ENCODE measurements at regions not wholly inside any gene's neighbourhood (a gene's known extent, or its start where the extent isn't known, plus 50 kb on each side); places are given as distances from the start of the nearest gene placed in this dataset.
A peak's percentile ranks its signal among the peaks of the same experiment; 100 is the strongest.

DNA sequence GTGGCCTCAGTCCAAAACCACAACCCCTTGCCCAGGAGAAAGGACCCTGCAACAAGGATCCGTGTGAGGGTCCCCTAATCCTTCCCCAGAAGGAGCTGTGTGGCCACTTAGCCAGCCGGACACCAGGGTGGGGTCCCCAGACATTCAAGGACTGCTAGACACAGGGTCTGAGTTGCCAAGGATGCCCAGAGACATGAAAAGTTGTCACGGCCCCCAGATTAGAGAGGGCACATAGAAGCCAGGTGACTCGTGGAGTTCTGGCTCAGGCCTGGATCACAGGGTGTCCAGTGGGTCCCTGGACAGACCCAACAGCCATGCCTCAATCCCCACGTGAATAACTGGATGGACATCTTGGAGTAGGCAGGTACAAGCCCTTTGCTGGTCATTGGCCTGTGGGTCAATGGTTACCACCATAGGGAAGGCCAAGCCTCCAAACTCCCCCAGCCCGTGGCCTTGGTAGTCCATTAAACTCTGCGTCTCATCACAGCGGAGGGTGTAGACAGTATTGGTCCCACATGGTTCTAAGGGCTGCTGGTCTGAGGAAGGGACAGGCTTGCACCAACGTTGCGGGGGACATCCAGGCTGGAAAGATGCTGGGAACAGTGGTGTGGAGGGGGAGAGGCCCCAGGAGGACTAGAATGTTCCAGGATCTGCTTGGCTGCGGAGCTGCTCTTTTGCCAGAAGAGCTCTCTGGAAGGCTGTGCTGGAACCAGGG lies 205.9 kb upstream of the PPP2R2D start:
- Histone ChIP-seq H3K9me3 (ENCODE audit: low read depth, low read length, poor library complexity, severe bottlenecking) (no peaks in the 10 kb centered on the region), H3K36me3 (ENCODE audit: insufficient read depth, low read length, poor library complexity, severe bottlenecking) (no peaks in the 10 kb centered on the region), H3K27me3 (replicated peaks; ENCODE audit: insufficient read depth, low read depth, low read length, poor library complexity) (no peaks in the 10 kb centered on the region), H3K4me1 (ENCODE audit: insufficient read depth, low read length, poor library complexity, severe bottlenecking) (no peaks in the 10 kb centered on the region), H3K4me3 (ENCODE audit: low read depth, low read length, poor library complexity, severe bottlenecking) (no peak overlapping the region), H3K27ac (ENCODE audit: low read depth, low read length, poor library complexity, severe bottlenecking) (no peak overlapping the region)
- intact Hi-C loops (cut with micrococcal nuclease; ENCODE audit: unreplicated experiment) = no loop called here
- CTCF ChIA-PET = no interaction called here
- POLR2A ChIA-PET (ENCODE audit: low non-redundant PET) = no interaction called here
- no TSS peak for BruUV-seq (replicated peaks)
- TF ChIP-seq CTCF (conservative IDR thresholded peaks at IDR 0.05; ENCODE audit: low read depth, low read length) (no peak), EZH2 (IDR thresholded peaks at IDR 0.05; ENCODE audit: borderline replicate concordance, low read depth, low read length, poor library complexity, severe bottlenecking) (no peak)
- no peak for DNase-seq (ENCODE audit: low spot score)

DNA sequence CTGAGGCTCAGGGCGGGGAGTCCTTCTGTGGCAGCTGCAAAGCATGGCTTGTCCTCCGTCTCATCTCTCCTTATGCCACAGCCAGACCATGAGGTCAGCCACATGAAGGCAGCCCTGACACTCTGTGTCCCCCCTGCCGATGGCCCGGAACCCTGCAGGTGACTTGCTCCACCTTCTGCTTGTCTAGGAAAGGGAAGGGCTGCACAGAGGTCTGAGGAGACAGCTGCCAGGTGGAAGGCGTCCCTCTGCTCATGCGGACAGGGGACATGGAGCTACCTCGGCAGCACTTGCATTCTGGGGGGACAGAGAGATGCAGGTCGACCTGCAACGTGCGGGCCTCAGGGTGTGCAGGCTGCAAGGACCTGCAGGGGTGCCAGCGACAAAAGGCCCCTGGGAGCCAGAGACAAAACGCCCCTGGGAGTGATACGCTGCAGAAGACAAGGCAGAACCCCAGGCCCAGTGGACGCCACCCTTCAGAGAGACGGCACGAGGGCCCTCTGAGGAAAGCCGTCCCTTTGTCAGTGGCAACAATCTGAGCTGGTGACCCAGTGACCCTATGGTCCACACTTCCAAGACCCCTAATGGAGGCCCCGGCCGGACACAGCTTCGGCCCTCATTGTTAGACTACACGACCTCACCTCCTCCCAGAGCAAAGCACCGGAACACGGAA lies 205.2 kb upstream of the PPP2R2D start:
- ChIA-PET POLR2A (ENCODE audit: low non-redundant PET) (no interaction called here), CTCF (no interaction called here)
- Histone ChIP-seq H3K9me3 (ENCODE audit: low read depth, low read length, poor library complexity, severe bottlenecking) (no peaks in the 10 kb centered on the region), H3K4me1 (ENCODE audit: insufficient read depth, low read length, poor library complexity, severe bottlenecking) (no peaks in the 10 kb centered on the region), H3K36me3 (ENCODE audit: insufficient read depth, low read length, poor library complexity, severe bottlenecking) (no peaks in the 10 kb centered on the region), H3K4me3 (ENCODE audit: low read depth, low read length, poor library complexity, severe bottlenecking) (no peak overlapping the region), H3K27me3 (replicated peaks; ENCODE audit: insufficient read depth, low read depth, low read length, poor library complexity) (no peaks in the 10 kb centered on the region), H3K27ac (ENCODE audit: low read depth, low read length, poor library complexity, severe bottlenecking) (no peak overlapping the region)
- intact Hi-C loops (cut with micrococcal nuclease; ENCODE audit: unreplicated experiment) = no loop called here
- no peak for DNase-seq (ENCODE audit: low spot score)
- BruUV-seq (replicated peaks) = no TSS peak
- TF ChIP-seq CTCF (conservative IDR thresholded peaks at IDR 0.05; ENCODE audit: low read depth, low read length) = no peak
- TF ChIP-seq EZH2 (IDR thresholded peaks at IDR 0.05; ENCODE audit: borderline replicate concordance, low read depth, low read length, poor library complexity, severe bottlenecking) = no peak

DNA sequence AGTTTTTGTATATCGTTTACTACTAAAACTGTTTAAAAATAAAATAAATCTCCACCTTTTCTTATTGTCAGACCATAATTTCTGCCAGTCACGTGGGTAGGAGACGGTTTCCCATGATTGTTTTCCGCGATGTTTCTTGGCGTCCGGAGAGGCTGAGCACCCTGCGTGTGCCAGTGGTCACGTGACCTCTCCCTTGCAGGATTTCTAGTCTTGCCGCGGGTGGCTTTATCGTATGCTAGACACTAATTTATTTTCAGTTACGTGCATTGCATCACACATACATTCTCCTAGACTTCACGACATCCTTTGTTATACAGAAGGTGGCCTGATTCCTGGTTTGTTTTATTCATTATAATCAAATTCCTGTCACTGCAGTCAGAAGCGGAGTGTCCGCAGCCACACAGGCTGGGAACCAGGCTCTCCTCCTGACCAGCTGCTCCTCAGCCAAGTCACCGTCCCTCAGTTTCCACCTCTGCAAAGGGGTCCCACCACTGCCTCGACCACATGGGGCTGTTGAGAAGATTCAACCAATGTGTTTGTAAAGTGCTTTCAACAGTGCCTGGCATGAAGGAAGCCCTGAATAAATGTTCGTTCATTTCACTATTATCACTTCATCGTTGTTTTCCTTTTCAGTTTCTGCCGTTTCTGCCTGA lies 203.2 kb upstream of the PPP2R2D start:
- H3K4me1 ChIP-seq (ENCODE audit: insufficient read depth, low read length, poor library complexity, severe bottlenecking) = no peaks in the 10 kb centered on the region
- intact Hi-C loops (cut with micrococcal nuclease; ENCODE audit: unreplicated experiment) = no loop called here
- no peaks in the 10 kb centered on the region for H3K9me3 ChIP-seq (ENCODE audit: low read depth, low read length, poor library complexity, severe bottlenecking)
- H3K4me3 ChIP-seq (ENCODE audit: low read depth, low read length, poor library complexity, severe bottlenecking) = no peak overlapping the region
- ChIA-PET POLR2A (ENCODE audit: low non-redundant PET) (no interaction called here), CTCF (no interaction called here)
- H3K36me3 ChIP-seq (ENCODE audit: insufficient read depth, low read length, poor library complexity, severe bottlenecking) = no peaks in the 10 kb centered on the region
- no TSS peak for BruUV-seq (replicated peaks)
- H3K27me3 ChIP-seq (replicated peaks; ENCODE audit: insufficient read depth, low read depth, low read length, poor library complexity) = no peaks in the 10 kb centered on the region
- DNase-seq (ENCODE audit: low spot score) = peak; percentile 33
- no peak overlapping the region for H3K27ac ChIP-seq (ENCODE audit: low read depth, low read length, poor library complexity, severe bottlenecking)
- no peak for TF ChIP-seq EZH2 (IDR thresholded peaks at IDR 0.05; ENCODE audit: borderline replicate concordance, low read depth, low read length, poor library complexity, severe bottlenecking)
- no peak for TF ChIP-seq CTCF (conservative IDR thresholded peaks at IDR 0.05; ENCODE audit: low read depth, low read length)
